ENCODE measurements at regions not wholly inside any gene's neighbourhood (a gene's known extent, or its start where the extent isn't known, plus 50 kb on each side); places are given as distances from the start of the nearest gene placed in this dataset.

- H3K27ac Mint-ChIP-seq (ENCODE audit: unreplicated experiment), result no peak overlapping the region
- Histone ChIP-seq H3K9me3 (ENCODE audit: insufficient read depth, low read depth, low read length) (no peaks in the 10 kb centered on the region), H3K27ac (ENCODE audit: low read depth, low read length) (no peak overlapping the region), H3K9ac (ENCODE audit: low read length) (no peak overlapping the region), H3K27me3 (ENCODE audit: insufficient read depth, low read length) (no peaks in the 10 kb centered on the region), H2AFZ (ENCODE audit: low read depth, low read length) (no peak overlapping the region), H3K79me2 (ENCODE audit: insufficient read depth, low read length) (no peaks in the 10 kb centered on the region), H3K4me3 (ENCODE audit: insufficient read depth, low read depth, low read length) (no peak overlapping the region), H3K4me1 (ENCODE audit: insufficient read depth, low read length) (no peaks in the 10 kb centered on the region), H3K36me3 (ENCODE audit: insufficient read depth, low read length) (no peaks in the 10 kb centered on the region), H4K20me1 (ENCODE audit: insufficient read depth, low read length) (no peaks in the 10 kb centered on the region), H3K4me2 (ENCODE audit: low read length) (no peak overlapping the region)
- no peaks in the 10 kb centered on the region for H3K4me1 Mint-ChIP-seq (ENCODE audit: low read depth, unreplicated experiment)
- peaks cover 3% of the 10 kb centered on the region for H3K9me3 Mint-ChIP-seq (ENCODE audit: unreplicated experiment)
- TF ChIP-seq EZH2 (IDR thresholded peaks at IDR 0.05; ENCODE audit: insufficient read depth, low read length), result no peak
- TF ChIP-seq CTCF (IDR thresholded peaks at IDR 0.05; ENCODE audit: insufficient read depth, low read depth, low read length), result no peak
- no peaks in the 10 kb centered on the region for H3K27me3 Mint-ChIP-seq (ENCODE audit: low read depth, unreplicated experiment)
- H3K4me3 Mint-ChIP-seq (ENCODE audit: unreplicated experiment), result no peak overlapping the region
- no peaks in the 10 kb centered on the region for H3K36me3 Mint-ChIP-seq (ENCODE audit: low read depth, unreplicated experiment)
- DNase-seq (ENCODE audit: low read depth), result no peak
- FAIRE-seq, result no peak
Measured at GRCh38 chr2:181294979-181295378, 162.2 kb upstream of the ITGA4 start.

GRCh38 chr2:181300600-181301291, 156.4 kb upstream of the ITGA4 start:
- no peaks in the 10 kb centered on the region for H3K9me3 Mint-ChIP-seq (ENCODE audit: unreplicated experiment)
- DNase-seq (ENCODE audit: low read depth), result no peak
- FAIRE-seq, result no peak
- no peak overlapping the region for H3K4me3 Mint-ChIP-seq (ENCODE audit: unreplicated experiment)
- H3K9ac ChIP-seq (ENCODE audit: low read length), result no peak overlapping the region
- no peaks in the 10 kb centered on the region for H3K9me3 ChIP-seq (ENCODE audit: insufficient read depth, low read depth, low read length)
- TF ChIP-seq CTCF (IDR thresholded peaks at IDR 0.05; ENCODE audit: insufficient read depth, low read depth, low read length) (no peak), EZH2 (IDR thresholded peaks at IDR 0.05; ENCODE audit: insufficient read depth, low read length) (no peak)
- H4K20me1 ChIP-seq (ENCODE audit: insufficient read depth, low read length), result no peaks in the 10 kb centered on the region
- H3K27ac Mint-ChIP-seq (ENCODE audit: unreplicated experiment), result no peak overlapping the region
- H3K27ac ChIP-seq (ENCODE audit: low read depth, low read length), result no peak overlapping the region
- no peak overlapping the region for H3K4me3 ChIP-seq (ENCODE audit: insufficient read depth, low read depth, low read length)
- H3K36me3 Mint-ChIP-seq (ENCODE audit: low read depth, unreplicated experiment), result no peaks in the 10 kb centered on the region
- H3K4me1 Mint-ChIP-seq (ENCODE audit: low read depth, unreplicated experiment), result peaks cover 4% of the 10 kb centered on the region
- no peaks in the 10 kb centered on the region for H3K36me3 ChIP-seq (ENCODE audit: insufficient read depth, low read length)
- no peaks in the 10 kb centered on the region for H3K79me2 ChIP-seq (ENCODE audit: insufficient read depth, low read length)
- no peaks in the 10 kb centered on the region for H3K27me3 Mint-ChIP-seq (ENCODE audit: low read depth, unreplicated experiment)
- H3K4me1 ChIP-seq (ENCODE audit: insufficient read depth, low read length), result no peaks in the 10 kb centered on the region
- H2AFZ ChIP-seq (ENCODE audit: low read depth, low read length), result no peak overlapping the region
- H3K27me3 ChIP-seq (ENCODE audit: insufficient read depth, low read length), result no peaks in the 10 kb centered on the region
- H3K4me2 ChIP-seq (ENCODE audit: low read length), result no peak overlapping the region

Data from astrocyte (in vitro differentiated cells and primary cell).